Fibroblast of pulmonary artery (primary cell): ENCODE measurements at regions not wholly inside any gene's neighbourhood (a gene's known extent, or its start where the extent isn't known, plus 50 kb on each side); places are given as distances from the start of the nearest gene placed in this dataset.
"Not testable (repeated sequence)": the region's sequence is repeated elsewhere in the genome, so short reads cannot be mapped to it uniquely, and the experiment has no call there.

Source experiments
- DNase-seq: peaks from one replicate; pipeline ENCODE4 v3.0.0-alpha.2; 2010; ENCODE audit warnings: low read depth
- H3K4me3 ChIP-seq: replicated peaks from 2 replicates; pipeline ENCODE4 v1.5.1; 2011; ENCODE audit warnings: low read depth, mild to moderate bottlenecking, control low read depth, low read length, moderate library complexity
- CTCF ChIP-seq: IDR thresholded peaks from 2 replicates; pipeline ENCODE4 v1.5.1; 2011; ENCODE audit warnings: mild to moderate bottlenecking, control low read depth, low read length, inconsistent platforms; ENCODE audit errors: missing control alignments

DNA sequence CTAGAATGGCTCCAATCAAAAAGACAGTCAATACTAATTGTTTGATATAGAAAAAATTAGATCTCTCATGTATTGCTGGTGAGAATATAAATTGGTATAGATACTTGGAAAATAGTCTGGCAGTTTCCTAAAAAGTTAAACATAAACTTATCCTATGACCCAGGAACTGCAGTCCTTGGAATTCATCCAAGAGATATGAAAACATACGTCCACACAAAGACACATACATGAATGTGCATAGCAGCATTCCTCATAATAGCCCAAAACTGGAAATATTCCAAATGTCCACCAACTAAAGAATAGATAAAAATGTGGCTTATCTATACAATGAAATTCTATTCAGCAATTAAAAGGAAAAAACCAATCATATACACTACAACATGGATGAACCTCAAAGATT is 128.4 kb downstream of the ZFAND4 start:
- H3K4me3 ChIP-seq: no peak overlapping the region
- DNase-seq: no peak
- TF ChIP-seq CTCF: no peak

DNA sequence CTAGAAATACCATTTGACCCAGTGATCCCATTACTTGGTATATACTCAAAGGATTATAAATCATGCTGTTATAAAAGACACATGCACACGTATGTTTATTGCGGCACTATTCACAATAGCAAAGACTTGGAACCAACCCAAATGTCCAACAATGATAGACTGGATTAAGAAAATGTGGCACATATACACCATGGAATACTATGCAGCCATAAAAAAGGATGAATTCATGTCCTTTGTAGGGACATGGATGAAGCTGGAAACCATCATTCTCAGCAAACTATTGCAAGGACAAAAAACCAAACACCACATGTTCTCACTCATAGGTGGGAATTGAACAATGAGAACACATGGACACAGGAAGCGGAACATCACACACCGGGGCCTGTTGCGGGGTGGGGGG is 131.5 kb downstream of the ZFAND4 start:
- H3K4me3 ChIP-seq, DNase-seq: not testable (repeated sequence)

DNA sequence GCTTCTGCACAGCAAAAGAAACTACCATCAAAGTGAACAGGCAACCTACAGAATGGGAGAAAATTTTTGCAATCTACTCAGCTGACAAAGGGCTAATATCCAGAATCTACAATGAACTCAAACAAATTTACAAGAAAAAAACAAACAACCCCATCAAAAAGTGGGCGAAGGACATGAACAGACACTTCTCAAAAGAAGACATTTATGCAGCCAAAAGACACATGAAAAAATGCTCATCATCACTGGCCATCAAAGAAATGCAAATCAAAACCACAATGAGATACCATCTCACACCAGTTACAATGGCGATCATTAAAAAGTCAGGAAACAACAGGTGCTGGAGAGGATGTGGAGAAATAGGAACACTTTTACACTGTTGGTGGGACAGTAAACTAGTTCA is 132.0 kb downstream of the ZFAND4 start:
- H3K4me3 ChIP-seq, DNase-seq: not testable (repeated sequence)

GRCh38 chr10:45539569-45539968 is 133.0 kb downstream of the ZFAND4 start:
- not testable (repeated sequence) for DNase-seq, H3K4me3 ChIP-seq

DNA sequence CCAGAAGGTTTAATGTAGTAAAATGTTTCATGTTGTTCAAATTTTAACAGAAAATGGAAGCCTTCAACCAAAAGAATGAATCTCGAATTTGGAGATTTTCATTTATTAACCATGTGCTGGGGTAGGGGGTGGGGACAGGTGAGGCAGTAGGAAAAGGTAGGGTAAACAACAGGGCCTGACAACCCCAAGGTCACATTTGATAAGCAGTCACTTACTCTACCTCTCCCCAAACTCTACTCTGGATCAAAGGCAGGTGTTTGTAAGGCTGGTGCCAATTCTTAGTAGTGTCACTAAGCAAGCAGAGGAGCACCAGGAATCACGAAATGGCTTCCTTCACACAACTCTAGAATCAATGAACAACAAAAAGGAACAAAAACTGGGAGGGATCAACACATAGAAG is 138.0 kb downstream of the ZFAND4 start:
- DNase-seq: no peak
- TF ChIP-seq CTCF: no peak
- no peak overlapping the region for H3K4me3 ChIP-seq

GRCh38 chr10:45532480-45532879 is 140.1 kb downstream of the ZFAND4 start:
- H3K4me3 ChIP-seq: no peak overlapping the region
- TF ChIP-seq CTCF: no peak
- DNase-seq: no peak

DNA sequence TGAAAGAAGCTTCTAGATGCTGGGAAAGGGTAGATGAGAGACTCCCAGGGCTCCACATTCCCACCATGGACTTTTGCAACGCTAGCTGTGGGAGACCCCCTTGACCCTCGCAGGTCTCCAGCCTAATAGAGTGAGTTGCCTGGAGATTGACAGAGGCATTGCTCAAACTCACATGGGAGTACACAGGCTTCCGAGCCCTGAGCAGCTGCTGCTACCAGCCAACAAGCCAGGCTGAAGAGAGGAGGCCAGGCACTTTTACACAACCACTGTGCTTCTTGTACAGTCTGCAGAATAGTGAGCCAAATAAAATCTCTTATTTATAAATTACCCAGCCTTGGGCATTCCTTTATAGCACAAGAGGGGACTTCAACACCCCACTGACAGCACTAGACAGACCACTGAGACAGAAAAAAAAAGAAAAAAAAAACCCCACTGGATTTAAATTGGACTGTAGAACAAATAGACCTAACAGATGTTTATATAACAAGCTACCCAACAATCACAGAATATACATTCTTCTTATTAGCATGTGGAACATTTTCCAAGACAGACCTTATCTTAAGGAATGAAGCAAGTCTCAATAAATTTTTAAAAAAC is 146.2 kb downstream of the ZFAND4 start:
- no peak for DNase-seq
- TF ChIP-seq CTCF: no peak

DNA sequence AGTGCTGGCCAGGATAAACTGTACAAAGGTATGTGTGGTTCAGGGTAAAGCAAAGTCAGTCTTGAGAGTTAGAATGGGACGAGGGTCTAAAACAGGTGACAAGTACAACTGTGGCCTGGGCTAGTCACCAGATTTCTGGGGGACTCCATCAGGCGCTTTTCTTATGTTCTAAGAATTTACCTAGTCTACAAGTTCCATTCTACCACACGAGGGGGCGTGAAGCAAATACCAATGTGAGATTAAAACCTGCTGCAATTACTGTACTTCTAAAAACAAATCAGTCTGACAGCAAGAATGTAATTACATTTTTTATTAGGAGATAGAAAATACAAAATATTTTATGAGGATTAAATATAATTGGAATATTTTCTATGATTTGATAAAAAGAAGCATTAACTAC is 146.5 kb downstream of the ALOX5 start:
- TF ChIP-seq CTCF: no peak
- DNase-seq: no peak
- no peak overlapping the region for H3K4me3 ChIP-seq

More for the DNA sequence above, 146.2 kb downstream of the ZFAND4 start:
- no peak overlapping the region for H3K4me3 ChIP-seq

DNA sequence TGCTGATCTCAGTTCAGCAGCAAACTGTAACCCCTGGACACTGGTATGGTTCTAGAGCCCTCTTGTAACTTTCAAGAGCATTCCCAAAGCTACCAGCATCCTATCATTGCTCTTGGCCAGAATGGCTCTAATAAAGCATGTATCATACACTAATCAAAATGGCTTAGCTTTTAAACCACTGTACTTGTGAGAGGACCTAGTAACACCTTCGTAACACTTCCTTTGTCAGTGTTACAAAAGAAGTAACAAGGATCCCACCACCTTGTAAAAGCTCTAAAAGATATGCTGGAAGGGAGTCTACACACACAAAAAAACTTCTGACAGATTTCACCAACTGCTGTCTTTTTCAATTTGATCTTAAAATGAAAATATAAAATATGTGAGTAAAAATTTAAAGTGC is 144.7 kb downstream of the ALOX5 start:
- DNase-seq: no peak
- TF ChIP-seq CTCF: no peak
- H3K4me3 ChIP-seq: no peak overlapping the region
